ENCODE measurements at regions not wholly inside any gene's neighbourhood (a gene's known extent, or its start where the extent isn't known, plus 50 kb on each side); places are given as distances from the start of the nearest gene placed in this dataset.
A peak's percentile ranks its signal among the peaks of the same experiment; 100 is the strongest.

DNA sequence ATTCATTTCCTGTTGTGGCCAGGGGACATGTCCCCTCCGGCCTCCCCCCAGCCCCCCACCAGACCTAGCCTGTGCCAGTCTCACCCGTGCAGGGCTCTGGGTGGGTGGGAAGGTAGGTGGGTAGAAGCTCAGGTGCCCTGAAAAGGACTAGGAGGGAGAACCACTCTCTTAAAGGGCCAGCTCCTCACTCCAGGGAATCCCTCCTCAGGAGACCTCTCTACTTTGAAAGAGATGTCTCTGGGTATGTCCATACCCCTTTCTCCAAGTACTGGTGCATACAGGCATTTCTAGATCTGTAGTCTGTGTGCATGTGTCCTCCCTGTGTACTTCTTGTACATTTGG, 60.8 kb upstream of the EPB41L1 start:
- TF ChIP-seq, protein P1, sequence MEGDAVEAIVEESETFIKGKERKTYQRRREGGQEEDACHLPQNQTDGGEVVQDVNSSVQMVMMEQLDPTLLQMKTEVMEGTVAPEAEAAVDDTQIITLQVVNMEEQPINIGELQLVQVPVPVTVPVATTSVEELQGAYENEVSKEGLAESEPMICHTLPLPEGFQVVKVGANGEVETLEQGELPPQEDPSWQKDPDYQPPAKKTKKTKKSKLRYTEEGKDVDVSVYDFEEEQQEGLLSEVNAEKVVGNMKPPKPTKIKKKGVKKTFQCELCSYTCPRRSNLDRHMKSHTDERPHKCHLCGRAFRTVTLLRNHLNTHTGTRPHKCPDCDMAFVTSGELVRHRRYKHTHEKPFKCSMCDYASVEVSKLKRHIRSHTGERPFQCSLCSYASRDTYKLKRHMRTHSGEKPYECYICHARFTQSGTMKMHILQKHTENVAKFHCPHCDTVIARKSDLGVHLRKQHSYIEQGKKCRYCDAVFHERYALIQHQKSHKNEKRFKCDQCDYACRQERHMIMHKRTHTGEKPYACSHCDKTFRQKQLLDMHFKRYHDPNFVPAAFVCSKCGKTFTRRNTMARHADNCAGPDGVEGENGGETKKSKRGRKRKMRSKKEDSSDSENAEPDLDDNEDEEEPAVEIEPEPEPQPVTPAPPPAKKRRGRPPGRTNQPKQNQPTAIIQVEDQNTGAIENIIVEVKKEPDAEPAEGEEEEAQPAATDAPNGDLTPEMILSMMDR (IDR thresholded peaks at IDR 0.05; ENCODE audit: unreplicated experiment) = no peak
- Mint-ChIP-seq H3K36me3 (ENCODE audit: insufficient read depth) (no peaks in the 10 kb centered on the region), H3K27ac (peak overlapping the region; percentile 5), H3K9me3 (ENCODE audit: low read depth) (no peaks in the 10 kb centered on the region), H3K4me1 (ENCODE audit: low read depth) (peaks cover 17% of the 10 kb centered on the region), H3K4me3 (ENCODE audit: low read depth) (peak overlapping the region; percentile 96), H3K27me3 (peaks cover 47% of the 10 kb centered on the region)
- DNase-seq (ENCODE audit: low spot score, unreplicated experiment) = no peak

DNA sequence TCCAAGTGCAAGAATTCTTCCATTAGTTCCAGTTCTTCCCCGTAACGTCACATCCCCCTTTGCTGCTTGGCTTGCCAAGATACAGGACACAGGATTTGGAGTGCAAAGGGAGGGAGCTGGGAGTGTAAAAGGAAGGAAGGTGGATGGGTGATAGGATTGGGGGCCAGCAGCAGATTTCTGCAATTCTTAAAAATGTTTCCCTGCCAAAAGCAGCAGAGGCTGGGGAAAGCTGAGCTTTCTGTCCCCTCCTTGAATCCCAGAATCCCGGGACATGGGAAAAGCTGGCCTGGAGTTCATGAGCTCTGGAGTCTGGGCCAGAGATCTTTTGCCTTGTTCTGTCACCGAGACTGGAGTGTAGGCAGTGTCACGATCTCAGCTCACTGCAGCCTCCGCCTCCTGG, 60.0 kb upstream of the EPB41L1 start:
- TF ChIP-seq, protein P1 (IDR thresholded peaks at IDR 0.05; ENCODE audit: unreplicated experiment) = no peak
- Mint-ChIP-seq H3K36me3 (ENCODE audit: insufficient read depth) (no peaks in the 10 kb centered on the region), H3K4me1 (ENCODE audit: low read depth) (peaks cover 17% of the 10 kb centered on the region), H3K9me3 (ENCODE audit: low read depth) (no peaks in the 10 kb centered on the region), H3K27me3 (peaks cover 47% of the 10 kb centered on the region), H3K4me3 (ENCODE audit: low read depth) (peak overlapping the region; percentile 96), H3K27ac (no peak overlapping the region)
- no peak for DNase-seq (ENCODE audit: low spot score, unreplicated experiment)

DNA sequence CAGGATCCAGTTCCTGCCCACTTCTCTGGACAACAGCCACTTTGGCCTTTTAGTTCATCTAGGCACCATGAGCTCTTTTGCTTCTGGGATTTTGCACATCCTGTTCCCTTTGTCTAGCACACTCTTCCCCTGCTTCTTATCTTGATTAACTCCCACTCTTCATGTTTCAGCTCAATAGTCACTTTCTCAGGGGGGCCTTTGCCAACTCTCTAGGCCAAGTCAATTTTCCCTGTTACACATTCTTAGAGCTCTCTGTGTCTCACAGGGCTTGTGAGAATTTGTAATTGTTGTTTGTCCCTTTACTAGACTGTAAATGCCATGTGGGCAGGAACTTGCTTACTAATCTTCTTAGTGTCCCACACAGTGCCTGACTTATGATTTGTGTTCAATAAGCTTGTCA, 58.1 kb upstream of the EPB41L1 start:
- Mint-ChIP-seq H3K4me3 (ENCODE audit: low read depth) (no peak overlapping the region), H3K27ac (peak overlapping the region; percentile 35)

DNA sequence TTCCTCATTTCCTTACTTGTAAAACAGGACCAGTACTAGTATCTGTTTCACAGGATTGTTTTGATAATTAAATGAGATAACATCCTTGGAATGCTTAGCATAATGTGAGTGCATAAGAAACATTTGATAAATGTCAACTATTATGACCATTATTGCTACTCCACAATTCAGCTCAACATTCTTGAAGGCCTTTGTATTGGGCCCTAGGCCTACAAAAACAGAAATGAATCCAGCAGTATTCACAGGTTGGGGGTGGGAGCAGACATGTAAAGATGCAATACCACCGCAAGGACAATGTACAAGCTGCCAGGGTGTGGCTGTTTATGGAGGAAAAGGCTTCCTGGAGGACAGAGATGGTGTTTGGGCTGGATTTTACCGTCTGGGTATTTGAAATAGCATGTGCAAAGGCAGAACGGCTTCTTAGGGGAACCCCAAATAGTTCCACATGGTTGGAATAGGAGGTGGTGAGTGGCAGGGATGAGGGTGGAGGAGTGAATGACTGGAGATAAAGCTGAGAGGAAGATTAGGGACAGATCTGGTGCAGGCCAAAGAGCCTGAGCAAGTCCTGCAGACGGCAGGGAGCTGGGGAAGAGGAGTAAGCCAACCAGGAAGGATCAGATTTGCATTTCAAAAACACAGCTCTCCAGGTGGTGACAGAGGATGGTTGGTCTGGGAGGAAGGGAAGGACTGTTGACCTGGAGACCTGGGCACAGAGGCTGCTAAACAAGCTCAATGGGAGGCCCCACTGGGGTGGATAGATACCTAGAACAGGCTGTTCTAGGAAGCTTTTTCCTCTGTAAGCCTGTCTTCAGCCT, 57.0 kb upstream of the EPB41L1 start:
- Mint-ChIP-seq H3K27ac (peak overlapping the region; percentile 50), H3K4me1 (ENCODE audit: low read depth) (peaks cover 17% of the 10 kb centered on the region), H3K27me3 (peaks cover 29% of the 10 kb centered on the region), H3K36me3 (ENCODE audit: insufficient read depth) (no peaks in the 10 kb centered on the region), H3K9me3 (ENCODE audit: low read depth) (no peaks in the 10 kb centered on the region), H3K4me3 (ENCODE audit: low read depth) (no peak overlapping the region)
- no peak for DNase-seq (ENCODE audit: low spot score, unreplicated experiment)
- TF ChIP-seq, protein P1 (IDR thresholded peaks at IDR 0.05; ENCODE audit: unreplicated experiment) = no peak

More for the DNA sequence above, 58.1 kb upstream of the EPB41L1 start:
- Mint-ChIP-seq H3K27me3 (peaks cover 34% of the 10 kb centered on the region), H3K4me1 (ENCODE audit: low read depth) (peaks cover 17% of the 10 kb centered on the region), H3K36me3 (ENCODE audit: insufficient read depth) (no peaks in the 10 kb centered on the region), H3K9me3 (ENCODE audit: low read depth) (no peaks in the 10 kb centered on the region)
- TF ChIP-seq, protein P1 (IDR thresholded peaks at IDR 0.05; ENCODE audit: unreplicated experiment) = no peak
- no peak for DNase-seq (ENCODE audit: low spot score, unreplicated experiment)

DNA sequence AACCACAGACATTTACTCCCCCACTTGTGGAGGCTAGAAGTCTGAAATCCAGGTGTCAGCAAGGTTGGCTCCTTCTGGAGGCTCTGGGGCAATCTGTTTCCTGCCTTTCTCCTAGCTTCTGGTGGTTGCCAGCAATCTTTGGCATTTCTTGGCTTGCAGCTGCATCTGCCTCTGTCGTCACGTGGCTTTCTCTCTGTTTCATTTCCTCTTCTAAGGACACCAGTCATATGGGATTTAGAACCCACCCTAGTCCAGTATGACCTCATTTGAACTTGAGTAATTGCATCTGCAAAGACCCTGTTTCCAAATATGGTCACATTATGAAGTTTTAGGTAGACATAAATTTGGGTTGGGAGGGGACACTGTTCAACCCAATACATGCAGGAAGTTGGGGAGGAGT, 56.2 kb upstream of the EPB41L1 start:
- TF ChIP-seq, protein P1 (IDR thresholded peaks at IDR 0.05; ENCODE audit: unreplicated experiment) = no peak
- H3K36me3 Mint-ChIP-seq (ENCODE audit: insufficient read depth) = no peaks in the 10 kb centered on the region
- H3K27ac Mint-ChIP-seq = no peak overlapping the region
- H3K27me3 Mint-ChIP-seq = peaks cover 24% of the 10 kb centered on the region
- H3K4me3 Mint-ChIP-seq (ENCODE audit: low read depth) = no peak overlapping the region
- no peaks in the 10 kb centered on the region for H3K9me3 Mint-ChIP-seq (ENCODE audit: low read depth)
- no peak for DNase-seq (ENCODE audit: low spot score, unreplicated experiment)
- peaks cover 15% of the 10 kb centered on the region for H3K4me1 Mint-ChIP-seq (ENCODE audit: low read depth)
